H1 (cell line): ENCODE measurements at regions not wholly inside any gene's neighbourhood (a gene's known extent, or its start where the extent isn't known, plus 50 kb on each side); places are given as distances from the start of the nearest gene placed in this dataset.

Experiments used
- BCL11A ChIP-seq, 2 experiments: IDR thresholded peaks; one replicate each; pipeline ENCODE4 v1.6.1; 2011; ENCODE audit warnings: low read depth in 2 of 2, low read length in 2 of 2, mild to moderate bottlenecking in 2 of 2
- CHD7 ChIP-seq: fragments of 300-600 bp; sonication (generic); IDR thresholded peaks from 2 replicates; pipeline ENCODE4 v1.7.1; 2012; ENCODE audit warnings: low read length, moderate library complexity, mild to moderate bottlenecking, inconsistent platforms; ENCODE audit not compliant: insufficient replicate concordance
- CTCF ChIP-seq, 3 experiments: IDR thresholded peaks; 1 replicate in 2 of 3; 2 replicates in 1 of 3; pipeline versions ENCODE4 v1.5.1 to v1.6.1; 2011; ENCODE audit warnings: low read length in 3 of 3, mild to moderate bottlenecking in 3 of 3, inconsistent platforms in 2 of 3, low read depth in 1 of 3, moderate library complexity in 1 of 3; ENCODE audit not compliant: insufficient read depth in 1 of 3; ENCODE audit errors: control extremely low read depth in 1 of 3
- EZH2 ChIP-seq: fragments of 200-600 bp; sonication (generic); IDR thresholded peaks from 2 replicates; pipeline ENCODE4 v1.7.1; 2012; ENCODE audit warnings: low read depth, mild to moderate bottlenecking, moderate library complexity, low read length, inconsistent platforms; ENCODE audit not compliant: severe bottlenecking
- KDM1A ChIP-seq: fragments of 200-600, 300-600 bp; sonication (generic); IDR thresholded peaks from 2 replicates; pipeline ENCODE4 v1.7.1; 2016; ENCODE audit warnings: mild to moderate bottlenecking, low read length, borderline replicate concordance
- POLR2A ChIP-seq, 2 experiments: IDR thresholded peaks; 1 replicate in 1 of 2; 2 replicates in 1 of 2; pipeline ENCODE4 v1.6.1; 2011; ENCODE audit warnings: low read depth in 2 of 2, low read length in 2 of 2, mild to moderate bottlenecking in 2 of 2; ENCODE audit errors: control extremely low read depth in 1 of 2
- RFX5 ChIP-seq: IDR thresholded peaks from 2 replicates; pipeline ENCODE4 v1.6.1; 2011; ENCODE audit warnings: low read depth, low read length, improper control_type of control experiment, borderline replicate concordance
- SRF ChIP-seq: IDR thresholded peaks from 2 replicates; pipeline ENCODE4 v1.6.1; 2011; ENCODE audit warnings: mild to moderate bottlenecking, low read depth, low read length, moderate library complexity

GRCh38 chr11:29318134-29318845 lies 698.5 kb downstream of the KCNA4 start:
- TF ChIP-seq CTCF (IDR thresholded peaks at IDR 0.05; ENCODE audit: control extremely low read depth in 1 of 3, insufficient read depth in 1 of 3, low read depth in 1 of 3, low read length in 3 of 3) (no peak), EZH2 (no peak), POLR2A (IDR thresholded peaks at IDR 0.05; ENCODE audit: control extremely low read depth in 1 of 2, low read depth in 2 of 2, low read length in 2 of 2) (no peak), RFX5 (no peak), BCL11A (IDR thresholded peaks at IDR 0.05; ENCODE audit: low read depth in 2 of 2, low read length in 2 of 2) (no peak), CHD7 (no peak), SRF (no peak), KDM1A (no peak)
